GM12872 (cell line): ENCODE measurements at regions not wholly inside any gene's neighbourhood (a gene's known extent, or its start where the extent isn't known, plus 50 kb on each side); places are given as distances from the start of the nearest gene placed in this dataset.

Experiments
- TF ChIP-seq, protein P1 (sequence below): IDR thresholded peaks from 3 replicates; pipeline ENCODE4 v1.5.1; 2011; ENCODE audit warnings: low read depth, mild to moderate bottlenecking, low read length, moderate library complexity; ENCODE audit not compliant: insufficient read depth

DNA sequence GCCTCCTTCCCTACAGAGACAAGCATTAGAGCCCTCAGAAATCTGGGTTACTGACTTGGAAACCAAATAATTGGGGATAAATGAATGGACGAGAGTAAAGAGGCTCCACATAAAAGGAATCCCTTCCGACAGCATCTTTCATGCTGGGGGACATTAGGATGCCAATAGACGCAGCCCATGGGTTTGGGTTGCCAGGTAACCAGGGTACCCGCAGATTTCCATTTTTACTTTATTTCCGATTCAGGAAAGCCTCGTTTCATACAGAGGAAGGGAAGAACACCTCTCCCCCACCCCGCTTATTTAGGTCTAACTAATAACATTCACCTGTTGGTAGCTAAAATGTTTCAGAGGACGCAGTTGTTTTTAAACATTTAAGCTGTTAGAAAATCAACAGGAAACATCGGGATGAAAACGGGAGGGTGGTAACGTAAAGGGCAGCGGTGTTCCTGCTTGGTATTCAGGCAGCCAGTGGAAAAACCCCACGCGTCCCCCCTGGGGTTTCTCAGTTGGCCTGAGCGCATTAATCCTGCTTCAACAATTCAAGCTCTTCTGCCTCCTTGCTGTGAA is 179.5 kb downstream of the YTHDC2 start:
- TF ChIP-seq, protein P1, sequence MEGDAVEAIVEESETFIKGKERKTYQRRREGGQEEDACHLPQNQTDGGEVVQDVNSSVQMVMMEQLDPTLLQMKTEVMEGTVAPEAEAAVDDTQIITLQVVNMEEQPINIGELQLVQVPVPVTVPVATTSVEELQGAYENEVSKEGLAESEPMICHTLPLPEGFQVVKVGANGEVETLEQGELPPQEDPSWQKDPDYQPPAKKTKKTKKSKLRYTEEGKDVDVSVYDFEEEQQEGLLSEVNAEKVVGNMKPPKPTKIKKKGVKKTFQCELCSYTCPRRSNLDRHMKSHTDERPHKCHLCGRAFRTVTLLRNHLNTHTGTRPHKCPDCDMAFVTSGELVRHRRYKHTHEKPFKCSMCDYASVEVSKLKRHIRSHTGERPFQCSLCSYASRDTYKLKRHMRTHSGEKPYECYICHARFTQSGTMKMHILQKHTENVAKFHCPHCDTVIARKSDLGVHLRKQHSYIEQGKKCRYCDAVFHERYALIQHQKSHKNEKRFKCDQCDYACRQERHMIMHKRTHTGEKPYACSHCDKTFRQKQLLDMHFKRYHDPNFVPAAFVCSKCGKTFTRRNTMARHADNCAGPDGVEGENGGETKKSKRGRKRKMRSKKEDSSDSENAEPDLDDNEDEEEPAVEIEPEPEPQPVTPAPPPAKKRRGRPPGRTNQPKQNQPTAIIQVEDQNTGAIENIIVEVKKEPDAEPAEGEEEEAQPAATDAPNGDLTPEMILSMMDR = no peak

DNA sequence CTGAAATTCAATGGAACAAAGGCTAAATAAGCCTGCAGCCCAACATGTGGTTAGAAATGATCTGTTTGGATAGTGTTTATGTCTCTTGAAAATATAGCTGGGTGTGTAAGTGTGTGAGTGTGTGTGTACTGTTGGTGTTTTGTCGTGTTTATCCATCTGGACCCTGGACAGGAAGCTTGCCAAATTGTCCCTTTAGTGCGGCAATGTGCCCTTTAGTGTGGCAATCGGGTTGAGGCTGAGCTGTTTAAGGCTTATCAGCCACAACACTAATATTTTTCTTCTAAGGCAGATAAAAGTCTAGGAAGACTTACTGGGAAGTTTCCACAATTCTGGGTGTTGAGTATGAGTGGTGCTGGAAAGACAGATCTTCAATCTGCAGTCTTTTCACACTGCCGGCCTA is 180.2 kb downstream of the YTHDC2 start:
- TF ChIP-seq, protein P1 = no peak

DNA sequence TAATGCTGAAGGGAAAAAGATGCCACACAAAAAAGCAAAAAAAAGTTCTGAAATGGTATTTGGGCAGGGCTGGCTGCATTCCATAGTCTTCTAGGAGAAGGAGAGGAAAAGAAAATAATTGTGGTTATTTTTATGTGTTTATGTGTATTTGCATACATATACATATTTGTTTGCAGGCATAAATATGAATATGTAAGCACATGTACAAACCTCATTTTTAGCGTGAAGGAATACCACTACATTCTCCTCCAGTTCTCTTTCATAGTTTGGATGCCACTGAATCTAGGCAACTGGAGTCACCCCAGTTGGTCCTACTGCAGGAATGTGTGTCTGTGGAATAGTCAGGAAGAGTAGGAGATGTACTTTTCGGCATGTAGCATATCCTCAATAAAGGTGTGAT is 181.1 kb downstream of the YTHDC2 start:
- TF ChIP-seq, protein P1 = no peak

DNA sequence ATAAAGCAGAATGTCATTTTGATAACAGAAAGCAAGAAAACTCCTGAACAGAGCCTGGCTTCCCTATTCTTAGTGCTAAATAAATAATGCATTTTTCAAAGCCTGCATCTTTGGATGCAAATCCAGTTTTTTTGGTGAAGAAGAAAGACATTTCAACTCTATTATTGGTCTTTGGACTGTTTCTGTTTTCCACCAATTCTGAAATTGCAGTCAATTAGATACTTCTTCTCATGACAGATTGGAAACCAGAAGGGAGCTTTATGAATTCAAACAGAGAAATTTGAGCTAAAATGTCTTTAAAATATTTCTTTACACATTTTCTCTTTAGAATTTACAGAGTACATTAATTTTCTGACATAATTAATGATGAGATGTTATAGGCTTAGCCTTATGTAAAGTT is 189.8 kb downstream of the YTHDC2 start:
- TF ChIP-seq, protein P1 = no peak

DNA sequence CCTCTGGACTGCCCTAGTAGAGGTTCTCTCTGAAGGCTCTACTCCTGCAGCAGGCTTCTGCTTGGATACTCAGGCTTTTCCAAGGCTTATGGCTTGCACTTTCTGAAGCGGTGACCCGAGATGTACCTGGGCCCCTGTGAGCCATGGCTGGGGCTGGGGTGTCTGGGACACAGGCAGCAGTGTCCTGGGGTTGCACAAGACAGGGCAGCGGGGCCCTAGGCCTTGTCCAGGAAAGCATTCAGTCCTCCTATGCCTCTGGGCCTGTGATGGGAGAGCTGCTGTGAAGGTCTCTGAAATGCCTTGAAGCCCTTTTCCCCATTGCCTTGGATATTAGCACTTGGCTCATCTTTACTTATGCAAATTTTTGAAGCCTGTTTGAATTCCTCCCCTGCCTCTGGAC is 192.2 kb downstream of the YTHDC2 start:
- TF ChIP-seq, protein P1 = no peak

DNA sequence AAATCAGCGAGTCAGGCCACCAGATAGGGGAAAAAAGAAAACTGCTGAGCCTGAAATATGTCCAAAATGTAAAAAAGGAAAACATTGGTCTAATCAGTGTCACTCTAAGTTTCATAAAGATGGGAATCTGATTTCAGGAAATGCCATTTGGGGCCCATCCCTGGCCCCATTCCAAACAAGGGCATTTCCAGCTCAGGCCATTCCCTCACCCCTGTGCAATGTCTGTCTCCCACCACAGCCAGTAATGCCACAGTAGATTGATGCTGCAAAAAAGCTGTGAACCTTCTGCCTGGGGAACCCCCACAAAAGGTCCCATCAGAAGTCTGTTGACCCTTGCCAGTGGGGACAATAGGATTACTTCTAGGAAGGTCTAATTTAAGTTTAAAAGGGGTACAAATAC is 199.6 kb downstream of the YTHDC2 start:
- TF ChIP-seq, protein P1 = no peak

DNA sequence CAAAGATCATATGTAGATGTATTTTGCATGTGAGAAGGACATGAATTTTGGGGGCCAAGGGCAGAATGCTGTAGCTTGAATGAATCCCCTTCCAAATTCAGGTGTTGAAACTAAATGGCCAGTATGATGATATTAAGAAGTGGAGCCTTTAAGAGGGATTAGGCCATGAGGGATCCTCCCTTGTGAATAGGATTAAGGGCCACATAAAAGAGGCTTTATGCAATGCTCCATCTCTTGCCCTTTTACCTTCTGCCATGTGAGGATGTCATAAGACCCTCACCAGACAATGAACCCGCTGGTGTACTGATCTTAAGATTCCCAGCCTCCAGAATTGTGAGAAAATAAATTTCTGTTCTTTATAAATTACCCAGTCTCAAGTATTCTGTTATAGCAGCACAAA is 206.1 kb downstream of the YTHDC2 start:
- TF ChIP-seq, protein P1 = no peak
